ENCODE measurements at regions not wholly inside any gene's neighbourhood (a gene's known extent, or its start where the extent isn't known, plus 50 kb on each side); places are given as distances from the start of the nearest gene placed in this dataset.

GRCh38 chr15:31161951-31162350 is 60.4 kb upstream of the TRPM1 start:
- Histone ChIP-seq H3K4me3 (ENCODE audit: low read length) (no peak overlapping the region), H3K27ac (ENCODE audit: low read length) (no peak overlapping the region), H3K9me3 (ENCODE audit: control insufficient read depth, low read depth, low read length) (no peaks in the 10 kb centered on the region), H3K36me3 (ENCODE audit: control insufficient read depth, insufficient read depth, low read length) (no peaks in the 10 kb centered on the region), H3K27me3 (ENCODE audit: control insufficient read depth, insufficient read depth, low read length) (no peaks in the 10 kb centered on the region), H3K4me1 (ENCODE audit: control insufficient read depth, insufficient read depth, low read length) (peaks cover 6% of the 10 kb centered on the region)
- no CpG with 5 or more reads among the region's 7 CpGs for WGBS (ENCODE audit: insufficient coverage, low lambda C conversion rate)
- no peak for DNase-seq

GRCh38 chr15:31162721-31163510 is 61.4 kb upstream of the TRPM1 start:
- WGBS (ENCODE audit: insufficient coverage, low lambda C conversion rate): no CpG with 5 or more reads among the region's 16 CpGs
- Histone ChIP-seq H3K4me1 (ENCODE audit: control insufficient read depth, insufficient read depth, low read length) (peaks cover 6% of the 10 kb centered on the region), H3K36me3 (ENCODE audit: control insufficient read depth, insufficient read depth, low read length) (no peaks in the 10 kb centered on the region), H3K9me3 (ENCODE audit: control insufficient read depth, low read depth, low read length) (no peaks in the 10 kb centered on the region), H3K27ac (ENCODE audit: low read length) (no peak overlapping the region), H3K4me3 (ENCODE audit: low read length) (no peak overlapping the region), H3K27me3 (ENCODE audit: control insufficient read depth, insufficient read depth, low read length) (no peaks in the 10 kb centered on the region)
- no peak for DNase-seq

- Histone ChIP-seq H3K27ac (ENCODE audit: low read length) (no peak overlapping the region), H3K27me3 (ENCODE audit: control insufficient read depth, insufficient read depth, low read length) (no peaks in the 10 kb centered on the region), H3K4me3 (ENCODE audit: low read length) (no peak overlapping the region), H3K36me3 (ENCODE audit: control insufficient read depth, insufficient read depth, low read length) (no peaks in the 10 kb centered on the region), H3K9me3 (ENCODE audit: control insufficient read depth, low read depth, low read length) (no peaks in the 10 kb centered on the region), H3K4me1 (ENCODE audit: control insufficient read depth, insufficient read depth, low read length) (peaks cover 3% of the 10 kb centered on the region)
- no CpG with 5 or more reads among the region's 6 CpGs for WGBS (ENCODE audit: insufficient coverage, low lambda C conversion rate)
- no peak for DNase-seq
Observed at GRCh38 chr15:31163769-31164572, 62.4 kb upstream of the TRPM1 start.

GRCh38 chr15:31164573-31164912 is 63.0 kb upstream of the TRPM1 start:
- Histone ChIP-seq H3K27me3 (ENCODE audit: control insufficient read depth, insufficient read depth, low read length) (no peaks in the 10 kb centered on the region), H3K36me3 (ENCODE audit: control insufficient read depth, insufficient read depth, low read length) (no peaks in the 10 kb centered on the region), H3K27ac (ENCODE audit: low read length) (no peak overlapping the region), H3K4me3 (ENCODE audit: low read length) (no peak overlapping the region), H3K4me1 (ENCODE audit: control insufficient read depth, insufficient read depth, low read length) (no peaks in the 10 kb centered on the region), H3K9me3 (ENCODE audit: control insufficient read depth, low read depth, low read length) (no peaks in the 10 kb centered on the region)
- DNase-seq: no peak
- WGBS (ENCODE audit: insufficient coverage, low lambda C conversion rate): no CpG with 5 or more reads among the region's 1 CpG

GRCh38 chr15:31169558-31169957 is 68.0 kb upstream of the TRPM1 start:
- Histone ChIP-seq H3K27ac (ENCODE audit: low read length) (no peak overlapping the region), H3K36me3 (ENCODE audit: control insufficient read depth, insufficient read depth, low read length) (no peaks in the 10 kb centered on the region), H3K9me3 (ENCODE audit: control insufficient read depth, low read depth, low read length) (no peaks in the 10 kb centered on the region), H3K27me3 (ENCODE audit: control insufficient read depth, insufficient read depth, low read length) (no peaks in the 10 kb centered on the region), H3K4me1 (ENCODE audit: control insufficient read depth, insufficient read depth, low read length) (no peaks in the 10 kb centered on the region), H3K4me3 (ENCODE audit: low read length) (no peak overlapping the region)
- no peak for DNase-seq
- no CpG with 5 or more reads among the region's 7 CpGs for WGBS (ENCODE audit: insufficient coverage, low lambda C conversion rate)

GRCh38 chr15:31171731-31172130 is 70.2 kb upstream of the TRPM1 start:
- H3K27me3 ChIP-seq (ENCODE audit: control insufficient read depth, insufficient read depth, low read length): no peaks in the 10 kb centered on the region
- no peak overlapping the region for H3K4me3 ChIP-seq (ENCODE audit: low read length)
- WGBS (ENCODE audit: insufficient coverage, low lambda C conversion rate): no CpG with 5 or more reads among the region's 8 CpGs
- DNase-seq: no peak
- H3K36me3 ChIP-seq (ENCODE audit: control insufficient read depth, insufficient read depth, low read length): no peaks in the 10 kb centered on the region
- H3K4me1 ChIP-seq (ENCODE audit: control insufficient read depth, insufficient read depth, low read length): no peaks in the 10 kb centered on the region
- H3K27ac ChIP-seq (ENCODE audit: low read length): no peak overlapping the region
- no peaks in the 10 kb centered on the region for H3K9me3 ChIP-seq (ENCODE audit: control insufficient read depth, low read depth, low read length)

- Histone ChIP-seq H3K4me1 (ENCODE audit: control insufficient read depth, insufficient read depth, low read length) (no peaks in the 10 kb centered on the region), H3K36me3 (ENCODE audit: control insufficient read depth, insufficient read depth, low read length) (no peaks in the 10 kb centered on the region), H3K27ac (ENCODE audit: low read length) (no peak overlapping the region), H3K27me3 (ENCODE audit: control insufficient read depth, insufficient read depth, low read length) (no peaks in the 10 kb centered on the region), H3K4me3 (ENCODE audit: low read length) (no peak overlapping the region), H3K9me3 (ENCODE audit: control insufficient read depth, low read depth, low read length) (no peaks in the 10 kb centered on the region)
- no peak for DNase-seq
- WGBS (ENCODE audit: insufficient coverage, low lambda C conversion rate): no CpG with 5 or more reads among the region's 6 CpGs
Observed at GRCh38 chr15:31172606-31173005, 71.1 kb upstream of the TRPM1 start.

- Histone ChIP-seq H3K27me3 (ENCODE audit: control insufficient read depth, insufficient read depth, low read length) (no peaks in the 10 kb centered on the region), H3K27ac (ENCODE audit: low read length) (no peak overlapping the region), H3K4me1 (ENCODE audit: control insufficient read depth, insufficient read depth, low read length) (no peaks in the 10 kb centered on the region), H3K9me3 (ENCODE audit: control insufficient read depth, low read depth, low read length) (no peaks in the 10 kb centered on the region), H3K36me3 (ENCODE audit: control insufficient read depth, insufficient read depth, low read length) (no peaks in the 10 kb centered on the region), H3K4me3 (ENCODE audit: low read length) (no peak overlapping the region)
- WGBS (ENCODE audit: insufficient coverage, low lambda C conversion rate): no CpG with 5 or more reads among the region's 2 CpGs
- no peak for DNase-seq
Observed at GRCh38 chr15:31173790-31174450, 72.4 kb upstream of the TRPM1 start.

GRCh38 chr15:31175484-31175883 is 74.0 kb upstream of the TRPM1 start:
- Histone ChIP-seq H3K27me3 (ENCODE audit: control insufficient read depth, insufficient read depth, low read length) (no peaks in the 10 kb centered on the region), H3K36me3 (ENCODE audit: control insufficient read depth, insufficient read depth, low read length) (no peaks in the 10 kb centered on the region), H3K4me3 (ENCODE audit: low read length) (no peak overlapping the region), H3K27ac (ENCODE audit: low read length) (no peak overlapping the region), H3K9me3 (ENCODE audit: control insufficient read depth, low read depth, low read length) (peaks cover 2% of the 10 kb centered on the region), H3K4me1 (ENCODE audit: control insufficient read depth, insufficient read depth, low read length) (no peaks in the 10 kb centered on the region)
- WGBS (ENCODE audit: insufficient coverage, low lambda C conversion rate): no CpG with 5 or more reads among the region's 9 CpGs
- no peak for DNase-seq

GRCh38 chr15:31177951-31178350 is 76.4 kb upstream of the TRPM1 start:
- Histone ChIP-seq H3K27me3 (ENCODE audit: control insufficient read depth, insufficient read depth, low read length) (no peaks in the 10 kb centered on the region), H3K36me3 (ENCODE audit: control insufficient read depth, insufficient read depth, low read length) (no peaks in the 10 kb centered on the region), H3K27ac (ENCODE audit: low read length) (no peak overlapping the region), H3K4me1 (ENCODE audit: control insufficient read depth, insufficient read depth, low read length) (no peaks in the 10 kb centered on the region), H3K4me3 (ENCODE audit: low read length) (no peak overlapping the region), H3K9me3 (ENCODE audit: control insufficient read depth, low read depth, low read length) (peaks cover 5% of the 10 kb centered on the region)
- DNase-seq: no peak
- no CpG with 5 or more reads among the region's 5 CpGs for WGBS (ENCODE audit: insufficient coverage, low lambda C conversion rate)

Measured in large intestine (tissue), 3 donors.